ENCODE measurements at regions not wholly inside any gene's neighbourhood (a gene's known extent, or its start where the extent isn't known, plus 50 kb on each side); places are given as distances from the start of the nearest gene placed in this dataset.

GRCh38 chr3:84666468-84666867 lies 292.3 kb upstream of the CADM2 start:
- TF ChIP-seq CTCF (IDR thresholded peaks at IDR 0.05) (no peak), POLR2A (IDR thresholded peaks at IDR 0.05) (no peak), POLR2AphosphoS5 (IDR thresholded peaks at IDR 0.05) (no peak)

Data from prostate gland (tissue), 2 donors.